ENCODE measurements at regions not wholly inside any gene's neighbourhood (a gene's known extent, or its start where the extent isn't known, plus 50 kb on each side); places are given as distances from the start of the nearest gene placed in this dataset.

- no peak for DNase-seq
- ATAC-seq (ENCODE audit: low read depth): no peak
- H2AK9ac ChIP-seq (replicated peaks; ENCODE audit: low read depth, low read length, poor library complexity): no peak overlapping the region
- no peaks in the 10 kb centered on the region for H3K79me1 ChIP-seq (ENCODE audit: low read depth in 1 of 2, low read length in 2 of 2)
- no peaks in the 10 kb centered on the region for H3K36me3 ChIP-seq (ENCODE audit: control insufficient read depth, insufficient read depth, low read length)
- BruUV-seq (replicated peaks): no TSS peak
- TF ChIP-seq MAZ (IDR thresholded peaks at IDR 0.05; ENCODE audit: borderline replicate concordance, low read depth, low read length): no peak
- no peak for TF ChIP-seq USF2 (IDR thresholded peaks at IDR 0.05; ENCODE audit: low read depth, low read length)
- no peak for TF ChIP-seq RFX5 (IDR thresholded peaks at IDR 0.05; ENCODE audit: low read depth, low read length)
- TF ChIP-seq POLR2A (IDR thresholded peaks at IDR 0.05; ENCODE audit: low read depth, low read length): no peak
- TF ChIP-seq RAD21 (IDR thresholded peaks at IDR 0.05; ENCODE audit: low read length): no peak
- TF ChIP-seq ELK1 (IDR thresholded peaks at IDR 0.05; ENCODE audit: borderline replicate concordance, low read depth, low read length): no peak
- TF ChIP-seq MXI1 (IDR thresholded peaks at IDR 0.05; ENCODE audit: borderline replicate concordance, low read depth, low read length): no peak
- no peak overlapping the region for H4K8ac ChIP-seq (ENCODE audit: low read depth in 2 of 2, low read length in 2 of 2)
- no peak overlapping the region for H3K18ac ChIP-seq (ENCODE audit: low read depth, low read length)
- H2BK5ac ChIP-seq (ENCODE audit: low read depth, low read length, poor library complexity, severe bottlenecking): no peak overlapping the region
- in situ Hi-C loops (cut with MboI; ENCODE audit: low sequenced_read_pairs): no loop called here
- H3K56ac ChIP-seq (ENCODE audit: extremely low read depth, insufficient read depth, low read length): no peak overlapping the region
- no peak overlapping the region for H3K14ac ChIP-seq (replicated peaks; ENCODE audit: low read depth, low read length)
- no peak overlapping the region for H2AK5ac ChIP-seq (ENCODE audit: low read depth, low read length)
- H2AFZ ChIP-seq (replicated peaks; ENCODE audit: low read length, poor library complexity): no peak overlapping the region
- no peak overlapping the region for H3K9ac ChIP-seq (ENCODE audit: low read depth, low read length)
- dilution Hi-C loops (cut with HindIII; ENCODE audit: low sequenced_read_pairs, unreplicated experiment): no loop called here
- H4K20me1 ChIP-seq (ENCODE audit: insufficient read depth, low read length): no peaks in the 10 kb centered on the region
- H3K27ac ChIP-seq (ENCODE audit: insufficient read depth, low read length): no peak overlapping the region
- H3K4me3 ChIP-seq (ENCODE audit: insufficient read depth, low read depth, low read length): no peak overlapping the region
- WGBS, 2 experiments (ENCODE audit: extremely low coverage in 2 of 2, insufficient read length in 1 of 2): no CpG with 5 or more reads among the region's 1 CpG
- POLR2A ChIA-PET (ENCODE audit: unreplicated experiment): no interaction called here
- H4K5ac ChIP-seq (ENCODE audit: low read depth, low read length): no peak overlapping the region
- no peak overlapping the region for H2BK15ac ChIP-seq (ENCODE audit: low read depth, low read length)
- no peaks in the 10 kb centered on the region for H3K27me3 ChIP-seq (ENCODE audit: control insufficient read depth, insufficient read depth, low read length)
- no peak overlapping the region for H4K91ac ChIP-seq (ENCODE audit: insufficient read depth, low read depth, low read length)
- H2BK20ac ChIP-seq (ENCODE audit: low read depth, low read length): no peak overlapping the region
- no peak overlapping the region for H3K4ac ChIP-seq (ENCODE audit: low read depth, low read length)
- no peaks in the 10 kb centered on the region for H3K9me3 ChIP-seq (ENCODE audit: control insufficient read depth, insufficient read depth, low read length)
- CTCF ChIA-PET: no interaction called here
- H3K9me1 ChIP-seq (ENCODE audit: insufficient read depth, low read length): no peaks in the 10 kb centered on the region
- H2BK120ac ChIP-seq (ENCODE audit: low read depth, low read length): no peak overlapping the region
- no peak overlapping the region for H3K23ac ChIP-seq (ENCODE audit: low read depth, low read length)
- intact Hi-C loops (cut with micrococcal nuclease): no loop called here
- H3K4me1 ChIP-seq (ENCODE audit: control insufficient read depth, insufficient read depth, low read length): no peaks in the 10 kb centered on the region
- no peak overlapping the region for H3K4me2 ChIP-seq (ENCODE audit: low read depth, low read length)
Observed at GRCh38 chr5:106677057-106677456, 993.7 kb downstream of the EFNA5 start.

All from IMR-90 (cell line).